WTC11 (cell line): ENCODE measurements at regions not wholly inside any gene's neighbourhood (a gene's known extent, or its start where the extent isn't known, plus 50 kb on each side); places are given as distances from the start of the nearest gene placed in this dataset.

Experiments
- ATAC-seq: fragments of 200-7000 bp; cut with Tn5 transposase; 2 replicates; pipeline ENCODE4 v1.10.0; 2021; ENCODE audit warnings: mild to moderate bottlenecking, moderate library complexity
- CTCF ChIA-PET: fragments of 300-600 bp; sonication (Branson Sonifier 250); formaldehyde crosslinking; loops from one replicate; lab custom pipeline; 2021; ENCODE audit warnings: antibody characterized with exemption; lab: Charles Lee
- POLR2A ChIA-PET: fragments of 350-600 bp; sonication (Branson Sonifier 250); formaldehyde crosslinking; loops from one replicate; lab custom pipeline; 2021; ENCODE audit warnings: antibody characterized with exemption; lab: Charles Lee
- DNase-seq: peaks from one replicate; pipeline ENCODE4 v3.0.0; 2021; ENCODE audit warnings: low spot score
- H3K27ac Mint-ChIP-seq: 2 replicates; pipeline ENCODE4 v1.8.0; 2021; ENCODE audit warnings: mixed read lengths
- H3K27me3 Mint-ChIP-seq: 2 replicates; pipeline ENCODE4 v1.8.0; 2021; ENCODE audit warnings: low read depth, mild to moderate bottlenecking, moderate library complexity, mixed read lengths
- H3K36me3 Mint-ChIP-seq: 2 replicates; pipeline ENCODE4 v1.8.0; 2021; ENCODE audit warnings: mixed read lengths
- H3K4me1 Mint-ChIP-seq: 2 replicates; pipeline ENCODE4 v1.8.0; 2022; ENCODE audit warnings: mixed read lengths
- H3K4me3 Mint-ChIP-seq: 2 replicates; pipeline ENCODE4 v1.8.0; 2021; ENCODE audit warnings: mild to moderate bottlenecking, moderate library complexity, mixed read lengths
- H3K9me3 Mint-ChIP-seq: 2 replicates; pipeline ENCODE4 v1.8.0; 2021; ENCODE audit warnings: mixed read lengths
- ATF3 ChIP-seq: sonication (generic); formaldehyde crosslinking; conservative IDR thresholded peaks from 2 replicates; pipeline ENCODE4 v1.8.1; 2022; ENCODE audit warnings: mild to moderate bottlenecking, missing genetic modification reagents
- CREB1 ChIP-seq: sonication (generic); formaldehyde crosslinking; IDR thresholded peaks from 2 replicates; pipeline ENCODE4 v1.8.0; 2023; ENCODE audit warnings: mild to moderate bottlenecking, missing genetic modification reagents
- EMX1 ChIP-seq: fragments of 250-450 bp; sonication (Bioruptor Pico); IDR thresholded peaks from 2 replicates; pipeline ENCODE4 v1.8.0; 2021; ENCODE audit warnings: mild to moderate bottlenecking
- FOXK1 ChIP-seq: sonication (generic); formaldehyde crosslinking; IDR thresholded peaks from 2 replicates; pipeline ENCODE4 v1.8.0; 2022; ENCODE audit warnings: mild to moderate bottlenecking, moderate library complexity, missing genetic modification reagents
- IRF2 ChIP-seq: sonication (generic); formaldehyde crosslinking; IDR thresholded peaks from 2 replicates; pipeline ENCODE4 v1.8.0; 2022; ENCODE audit warnings: low read depth, missing genetic modification reagents, borderline replicate concordance
- MAX ChIP-seq: sonication (generic); formaldehyde crosslinking; IDR thresholded peaks from 2 replicates; pipeline ENCODE4 v1.8.0; 2022; ENCODE audit warnings: mild to moderate bottlenecking, missing genetic modification reagents
- MLX ChIP-seq: sonication (generic); formaldehyde crosslinking; IDR thresholded peaks from 2 replicates; pipeline ENCODE4 v1.8.1; 2023; ENCODE audit warnings: mild to moderate bottlenecking, missing genetic modification reagents, moderate library complexity
- MXD4 ChIP-seq: fragments of 250-450 bp; sonication (Bioruptor Pico); IDR thresholded peaks from 2 replicates; pipeline ENCODE4 v1.8.0; 2021; ENCODE audit warnings: mild to moderate bottlenecking, moderate library complexity, borderline replicate concordance
- NFE2L1 ChIP-seq: sonication (generic); formaldehyde crosslinking; IDR thresholded peaks from 2 replicates; pipeline ENCODE4 v1.8.1; 2023; ENCODE audit warnings: missing genetic modification reagents
- PREB ChIP-seq: sonication (generic); formaldehyde crosslinking; IDR thresholded peaks from 2 replicates; pipeline ENCODE4 v1.8.1; 2022; ENCODE audit warnings: mild to moderate bottlenecking, missing genetic modification reagents, moderate library complexity, borderline replicate concordance
- PRRX2 ChIP-seq: fragments of 250-450 bp; sonication (Bioruptor Pico); IDR thresholded peaks from 2 replicates; pipeline ENCODE4 v1.8.0; 2021; ENCODE audit warnings: mild to moderate bottlenecking
- RELA ChIP-seq: sonication (generic); formaldehyde crosslinking; IDR thresholded peaks from 2 replicates; pipeline ENCODE4 v1.8.1; 2022; ENCODE audit warnings: missing genetic modification reagents, mild to moderate bottlenecking, borderline replicate concordance
- RORB ChIP-seq: fragments of 250-450 bp; sonication (Bioruptor Pico); IDR thresholded peaks from 2 replicates; pipeline ENCODE4 v1.9.0; 2021; ENCODE audit warnings: mild to moderate bottlenecking
- TCF7 ChIP-seq: sonication (generic); formaldehyde crosslinking; IDR thresholded peaks from 2 replicates; pipeline ENCODE4 v1.8.0; 2022; ENCODE audit warnings: mild to moderate bottlenecking, low read depth, missing genetic modification reagents, moderate library complexity
- USF2 ChIP-seq: sonication (generic); formaldehyde crosslinking; IDR thresholded peaks from 2 replicates; pipeline ENCODE4 v1.8.1; 2023; ENCODE audit warnings: mild to moderate bottlenecking, missing genetic modification reagents, moderate library complexity
- ZBTB21 ChIP-seq: sonication (generic); formaldehyde crosslinking; IDR thresholded peaks from 2 replicates; pipeline ENCODE4 v1.8.1; 2023; ENCODE audit warnings: mild to moderate bottlenecking, missing genetic modification reagents, borderline replicate concordance
- ZNF138 ChIP-seq: sonication (generic); formaldehyde crosslinking; conservative IDR thresholded peaks from 2 replicates; pipeline ENCODE4 v1.8.1; 2022; ENCODE audit warnings: mild to moderate bottlenecking, moderate library complexity, missing genetic modification reagents
- ZNF219 ChIP-seq: sonication (generic); formaldehyde crosslinking; IDR thresholded peaks from 2 replicates; pipeline ENCODE4 v1.8.0; 2023; ENCODE audit warnings: missing genetic modification reagents, mild to moderate bottlenecking, borderline replicate concordance
- ZNF232 ChIP-seq: sonication (generic); formaldehyde crosslinking; IDR thresholded peaks from 2 replicates; pipeline ENCODE4 v1.8.0; 2022; ENCODE audit warnings: mild to moderate bottlenecking, missing genetic modification reagents
- ZNF281 ChIP-seq: sonication (generic); formaldehyde crosslinking; IDR thresholded peaks from 2 replicates; pipeline ENCODE4 v1.8.0; 2023; ENCODE audit warnings: mild to moderate bottlenecking, missing genetic modification reagents
- ZNF425 ChIP-seq: fragments of 250-450 bp; sonication (Bioruptor Pico); conservative IDR thresholded peaks from 2 replicates; pipeline ENCODE4 v1.9.0; 2021; ENCODE audit warnings: mild to moderate bottlenecking

GRCh38 chr14:44657203-44657602 lies 150.1 kb upstream of the FSCB start:
- CTCF ChIA-PET: interaction anchor here (0.9 kb wide), 1 partner anchor 189 kb away, joined by 3 read pairs; no protein-coding TSS in a partner anchor
- DNase-seq: no peak
- Mint-ChIP-seq H3K27me3 (no peaks in the 10 kb centered on the region), H3K4me1 (no peaks in the 10 kb centered on the region), H3K27ac (no peak overlapping the region), H3K9me3 (no peaks in the 10 kb centered on the region), H3K4me3 (no peak overlapping the region), H3K36me3 (no peaks in the 10 kb centered on the region)
- TF ChIP-seq ZBTB21 (no peak), MAX (CRISPR knock-in tag) (no peak), ATF3 (CRISPR knock-in tag) (no peak), ZNF232 (CRISPR knock-in tag) (no peak), MXD4 (CRISPR knock-in tag) (no peak), TCF7 (no peak), RELA (CRISPR knock-in tag) (no peak), USF2 (CRISPR knock-in tag) (no peak), PRRX2 (CRISPR knock-in tag) (no peak), FOXK1 (no peak), IRF2 (CRISPR knock-in tag) (no peak)
- no peak for ATAC-seq
- POLR2A ChIA-PET: no interaction called here

- H3K9me3 Mint-ChIP-seq: no peaks in the 10 kb centered on the region
- DNase-seq (no peak), ATAC-seq (no peak)
- ChIA-PET CTCF (no interaction called here), POLR2A (no interaction called here)
- no peaks in the 10 kb centered on the region for H3K36me3 Mint-ChIP-seq
- H3K4me1 Mint-ChIP-seq: no peaks in the 10 kb centered on the region
- H3K27me3 Mint-ChIP-seq: no peaks in the 10 kb centered on the region
- H3K4me3 Mint-ChIP-seq: no peak overlapping the region
- H3K27ac Mint-ChIP-seq: no peak overlapping the region
- no peak for TF ChIP-seq RELA (CRISPR knock-in tag)
- TF ChIP-seq MLX: no peak
- TF ChIP-seq MAX (CRISPR knock-in tag): no peak
- TF ChIP-seq PREB (CRISPR knock-in tag): no peak
- TF ChIP-seq ZNF281: no peak
- no peak for TF ChIP-seq NFE2L1 (CRISPR knock-in tag)
- TF ChIP-seq EMX1 (CRISPR knock-in tag): no peak
- no peak for TF ChIP-seq ZNF219 (CRISPR knock-in tag)
- TF ChIP-seq RORB (CRISPR knock-in tag): no peak
- TF ChIP-seq USF2 (CRISPR knock-in tag): no peak
- TF ChIP-seq CREB1 (CRISPR knock-in tag): no peak
- no peak for TF ChIP-seq ZNF232 (CRISPR knock-in tag)
- no peak for TF ChIP-seq ZNF425 (CRISPR knock-in tag)
- no peak for TF ChIP-seq ZNF138
These were observed 147.5 kb upstream of the FSCB start for GRCh38 chr14:44654591-44654990.
